Endodermal cell (in vitro differentiated cells): ENCODE measurements at regions not wholly inside any gene's neighbourhood (a gene's known extent, or its start where the extent isn't known, plus 50 kb on each side); places are given as distances from the start of the nearest gene placed in this dataset.

Experiments used
- DNase-seq: peaks from one replicate; pipeline ENCODE4 v3.0.0-alpha.2; 2017
- H3K27ac ChIP-seq: 2 replicates; pipeline ENCODE4 v1.5.1; 2013; ENCODE audit warnings: mild to moderate bottlenecking, low read depth, low read length, moderate library complexity
- H3K27me3 ChIP-seq: 2 replicates; pipeline ENCODE4 v1.6.1; 2013; ENCODE audit warnings: mild to moderate bottlenecking, low read length, moderate library complexity; ENCODE audit not compliant: insufficient read depth, control insufficient read depth, poor library complexity, severe bottlenecking
- H3K36me3 ChIP-seq: 2 replicates; pipeline ENCODE4 v1.7.0; 2013; ENCODE audit warnings: mild to moderate bottlenecking, low read length, moderate library complexity; ENCODE audit not compliant: control insufficient read depth, insufficient read depth
- H3K4me1 ChIP-seq: one replicate; pipeline ENCODE4 v1.7.0; 2013; ENCODE audit warnings: low read length; ENCODE audit not compliant: control insufficient read depth, insufficient read depth
- H3K4me3 ChIP-seq: 2 replicates; pipeline ENCODE4 v1.5.1; 2013; ENCODE audit warnings: mild to moderate bottlenecking, low read length, moderate library complexity
- H3K9ac ChIP-seq: 2 replicates; pipeline ENCODE4 v1.6.1; 2013; ENCODE audit warnings: mild to moderate bottlenecking, low read length, moderate library complexity; ENCODE audit not compliant: poor library complexity, severe bottlenecking; ENCODE audit errors: extremely low read depth
- H3K9me3 ChIP-seq: 2 replicates; pipeline ENCODE4 v1.6.1; 2013; ENCODE audit warnings: mild to moderate bottlenecking, low read length, moderate library complexity; ENCODE audit not compliant: control insufficient read depth
- H3K27ac Mint-ChIP-seq: 2 replicates; pipeline ENCODE4 v1.8.0; 2020; ENCODE audit warnings: mixed read lengths
- H3K27me3 Mint-ChIP-seq: 2 replicates; pipeline ENCODE4 v1.8.0; 2021; ENCODE audit warnings: mild to moderate bottlenecking, mixed read lengths; ENCODE audit not compliant: insufficient read depth
- H3K36me3 Mint-ChIP-seq: 2 replicates; pipeline ENCODE4 v1.8.0; 2020; ENCODE audit warnings: low read depth, mixed read lengths
- H3K4me1 Mint-ChIP-seq: 2 replicates; pipeline ENCODE4 v1.8.0; 2020; ENCODE audit warnings: mixed read lengths
- H3K4me3 Mint-ChIP-seq: 2 replicates; pipeline ENCODE4 v1.8.0; 2020; ENCODE audit warnings: mild to moderate bottlenecking, moderate library complexity, mixed read lengths
- H3K9me3 Mint-ChIP-seq: 2 replicates; pipeline ENCODE4 v1.8.0; 2020; ENCODE audit warnings: mild to moderate bottlenecking, mixed read lengths
- WGBS, 2 experiments: methylation state at CpG; one replicate each; pipeline versions ENCODE4 v1.1.5 to v1.1.7; 2013; ENCODE audit warnings: missing lambda C conversion rate in 2 of 2, mixed read lengths in 1 of 2; ENCODE audit not compliant: insufficient coverage in 1 of 2, insufficient read length in 1 of 2; 5-methylcytosine and 5-hydroxymethylcytosine counted together
- TF ChIP-seq, protein P1 (sequence below): fragments of 200-600 bp; sonication (generic); conservative IDR thresholded peaks from 2 replicates; pipeline ENCODE4 v1.5.0; 2021; ENCODE audit warnings: antibody characterized with exemption, mild to moderate bottlenecking

DNA sequence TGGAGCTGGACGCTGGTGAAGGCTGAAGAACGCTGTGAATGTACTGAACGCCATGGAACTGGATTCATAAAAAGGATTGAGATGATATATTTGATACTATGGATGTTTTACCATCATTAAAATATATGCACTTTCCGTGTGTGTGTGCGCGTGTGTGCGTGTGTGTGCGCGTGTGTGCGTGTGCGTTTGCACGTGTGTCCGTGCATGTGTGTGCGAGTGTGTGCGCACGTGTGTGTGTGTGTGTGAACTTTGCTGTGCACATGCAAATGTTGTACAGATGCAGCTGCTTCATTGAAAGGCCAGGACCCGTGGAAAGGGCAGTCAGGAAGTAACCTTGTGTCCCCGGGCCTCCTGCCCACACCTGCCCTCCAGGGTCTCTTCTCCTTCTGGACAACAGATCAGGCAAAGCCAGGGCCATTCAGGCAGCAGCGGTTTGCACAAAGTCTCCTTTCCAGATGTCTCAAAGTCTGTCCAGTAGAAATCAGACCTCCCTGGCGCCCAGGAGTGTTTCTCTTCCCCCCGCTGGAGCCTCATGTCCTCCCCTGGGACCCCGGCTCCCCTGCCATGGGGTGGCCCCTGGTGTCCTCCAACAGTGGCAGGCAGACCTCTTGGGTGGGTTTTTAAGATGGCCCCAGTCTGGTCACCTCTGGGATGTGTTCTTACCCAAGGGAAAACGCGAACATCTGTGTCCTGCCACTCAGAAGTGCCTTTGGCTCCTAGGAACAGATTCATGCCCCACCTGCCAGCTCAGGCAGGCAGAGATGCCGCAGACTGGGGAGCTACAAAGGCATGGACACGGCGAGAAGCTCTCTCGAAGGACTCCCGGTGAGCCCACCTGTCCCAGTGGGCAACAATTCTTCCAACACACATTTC lies 86.1 kb upstream of the GPC1 start:
- H3K36me3 ChIP-seq, result no peaks in the 10 kb centered on the region
- H3K27me3 Mint-ChIP-seq, result no peaks in the 10 kb centered on the region
- H3K36me3 Mint-ChIP-seq, result no peaks in the 10 kb centered on the region
- no peaks in the 10 kb centered on the region for H3K4me1 Mint-ChIP-seq
- H3K27me3 ChIP-seq, result no peaks in the 10 kb centered on the region
- H3K4me3 Mint-ChIP-seq, result no peak overlapping the region
- DNase-seq, result no peak
- H3K9me3 ChIP-seq, result no peaks in the 10 kb centered on the region
- H3K4me3 ChIP-seq, result no peak overlapping the region
- no peak overlapping the region for H3K27ac Mint-ChIP-seq
- WGBS, 2 experiments, result 80 to 87% methylated on average over 20 to 29 of the region's 29 CpGs
- H3K27ac ChIP-seq, result no peak overlapping the region
- no peaks in the 10 kb centered on the region for H3K4me1 ChIP-seq
- H3K9ac ChIP-seq, result no peak overlapping the region
- H3K9me3 Mint-ChIP-seq, result peaks cover 11% of the 10 kb centered on the region
- TF ChIP-seq, protein P1, sequence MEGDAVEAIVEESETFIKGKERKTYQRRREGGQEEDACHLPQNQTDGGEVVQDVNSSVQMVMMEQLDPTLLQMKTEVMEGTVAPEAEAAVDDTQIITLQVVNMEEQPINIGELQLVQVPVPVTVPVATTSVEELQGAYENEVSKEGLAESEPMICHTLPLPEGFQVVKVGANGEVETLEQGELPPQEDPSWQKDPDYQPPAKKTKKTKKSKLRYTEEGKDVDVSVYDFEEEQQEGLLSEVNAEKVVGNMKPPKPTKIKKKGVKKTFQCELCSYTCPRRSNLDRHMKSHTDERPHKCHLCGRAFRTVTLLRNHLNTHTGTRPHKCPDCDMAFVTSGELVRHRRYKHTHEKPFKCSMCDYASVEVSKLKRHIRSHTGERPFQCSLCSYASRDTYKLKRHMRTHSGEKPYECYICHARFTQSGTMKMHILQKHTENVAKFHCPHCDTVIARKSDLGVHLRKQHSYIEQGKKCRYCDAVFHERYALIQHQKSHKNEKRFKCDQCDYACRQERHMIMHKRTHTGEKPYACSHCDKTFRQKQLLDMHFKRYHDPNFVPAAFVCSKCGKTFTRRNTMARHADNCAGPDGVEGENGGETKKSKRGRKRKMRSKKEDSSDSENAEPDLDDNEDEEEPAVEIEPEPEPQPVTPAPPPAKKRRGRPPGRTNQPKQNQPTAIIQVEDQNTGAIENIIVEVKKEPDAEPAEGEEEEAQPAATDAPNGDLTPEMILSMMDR, result no peak

DNA sequence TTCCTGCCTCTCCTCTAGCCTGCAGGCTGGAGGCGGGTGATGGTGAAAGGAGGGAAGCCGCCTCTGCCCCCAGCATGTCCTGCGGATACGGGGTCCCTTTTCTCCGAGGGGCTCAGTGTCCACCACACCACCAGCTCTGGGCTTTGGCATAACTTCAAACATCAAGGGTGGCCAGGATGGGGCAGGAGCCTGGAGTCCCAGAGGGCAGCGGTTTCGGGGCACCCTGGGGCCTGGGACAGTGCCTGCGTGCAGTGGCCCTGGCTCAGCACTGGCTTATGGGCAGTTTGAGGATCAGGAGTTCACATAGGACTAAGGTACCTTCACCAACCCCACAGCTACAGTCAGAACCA lies 85.5 kb upstream of the GPC1 start:
- no peaks in the 10 kb centered on the region for H3K36me3 ChIP-seq
- Mint-ChIP-seq H3K4me1 (no peaks in the 10 kb centered on the region), H3K9me3 (peaks cover 9% of the 10 kb centered on the region), H3K4me3 (no peak overlapping the region), H3K27me3 (no peaks in the 10 kb centered on the region), H3K27ac (no peak overlapping the region), H3K36me3 (no peaks in the 10 kb centered on the region)
- no peaks in the 10 kb centered on the region for H3K4me1 ChIP-seq
- WGBS, 2 experiments, result 95 to 100% methylated on average over 2 to 8 of the region's 8 CpGs
- H3K4me3 ChIP-seq, result no peak overlapping the region
- TF ChIP-seq, protein P1, result no peak
- H3K27ac ChIP-seq, result no peak overlapping the region
- H3K9me3 ChIP-seq, result no peaks in the 10 kb centered on the region
- H3K27me3 ChIP-seq, result no peaks in the 10 kb centered on the region
- H3K9ac ChIP-seq, result no peak overlapping the region
- no peak for DNase-seq

DNA sequence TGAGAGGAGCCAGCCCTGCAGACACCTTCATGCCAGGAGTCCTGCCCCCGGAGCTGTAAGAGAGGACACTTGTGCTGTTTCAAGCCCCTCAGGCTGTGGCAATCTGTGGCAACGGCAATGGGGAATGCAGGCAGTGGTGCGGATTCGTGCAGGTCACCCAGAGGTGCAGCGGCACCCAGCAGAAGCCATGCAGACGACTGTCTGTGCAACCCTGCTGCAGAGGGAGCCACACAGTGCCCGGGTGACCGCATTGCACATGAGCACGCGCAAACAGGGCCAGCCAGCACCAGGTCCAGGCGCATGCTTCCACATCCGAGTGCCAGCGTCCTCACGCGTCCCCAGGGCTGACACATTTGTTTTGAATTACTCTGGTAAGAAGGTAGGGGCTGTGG lies 84.8 kb upstream of the GPC1 start:
- TF ChIP-seq, protein P1, result no peak
- Histone ChIP-seq H3K9ac (no peak overlapping the region), H3K36me3 (no peaks in the 10 kb centered on the region), H3K4me1 (no peaks in the 10 kb centered on the region), H3K27me3 (no peaks in the 10 kb centered on the region), H3K4me3 (no peak overlapping the region), H3K9me3 (no peaks in the 10 kb centered on the region), H3K27ac (no peak overlapping the region)
- Mint-ChIP-seq H3K36me3 (no peaks in the 10 kb centered on the region), H3K27me3 (no peaks in the 10 kb centered on the region), H3K9me3 (peaks cover 2% of the 10 kb centered on the region), H3K27ac (no peak overlapping the region), H3K4me3 (no peak overlapping the region), H3K4me1 (no peaks in the 10 kb centered on the region)
- DNase-seq, result no peak
- WGBS, 2 experiments, result 89 to 94% methylated on average over 10 to 15 of the region's 15 CpGs
